Left renal pelvis (tissue), 4 donors: ENCODE measurements at regions not wholly inside any gene's neighbourhood (a gene's known extent, or its start where the extent isn't known, plus 50 kb on each side); places are given as distances from the start of the nearest gene placed in this dataset.
"Not testable (repeated sequence)": the region's sequence is repeated elsewhere in the genome, so short reads cannot be mapped to it uniquely, and the experiment has no call there.

Source experiments
- DNase-seq, 4 donors: peaks; one replicate each; pipeline ENCODE4 v3.0.0-alpha.2; 2013; ENCODE audit warnings: low read depth in 4 of 4, low spot score in 3 of 4

DNA sequence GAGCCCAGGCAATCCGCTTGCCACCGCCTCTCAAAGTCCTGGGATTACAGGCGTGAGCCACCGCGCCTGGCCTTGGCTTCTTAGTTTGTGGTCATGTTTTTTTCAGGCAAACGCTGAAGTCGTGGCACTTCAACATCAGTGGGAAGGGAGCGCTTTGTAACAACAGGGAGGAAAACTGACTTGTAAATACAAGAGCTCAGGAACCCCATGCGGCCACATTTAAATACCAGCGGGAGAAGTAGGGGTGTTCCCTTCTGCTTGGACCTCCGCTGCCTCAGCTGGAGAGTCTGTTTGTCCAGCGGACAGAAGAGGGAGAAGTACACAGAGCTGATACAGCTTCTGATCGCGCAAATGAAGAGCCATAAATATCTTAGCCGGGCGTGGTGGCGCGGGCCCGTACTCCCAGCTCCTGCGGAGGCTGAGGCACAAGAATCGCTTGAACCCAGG is 108.7 kb upstream of the KMT2C start:
- DNase-seq: no peak

DNA sequence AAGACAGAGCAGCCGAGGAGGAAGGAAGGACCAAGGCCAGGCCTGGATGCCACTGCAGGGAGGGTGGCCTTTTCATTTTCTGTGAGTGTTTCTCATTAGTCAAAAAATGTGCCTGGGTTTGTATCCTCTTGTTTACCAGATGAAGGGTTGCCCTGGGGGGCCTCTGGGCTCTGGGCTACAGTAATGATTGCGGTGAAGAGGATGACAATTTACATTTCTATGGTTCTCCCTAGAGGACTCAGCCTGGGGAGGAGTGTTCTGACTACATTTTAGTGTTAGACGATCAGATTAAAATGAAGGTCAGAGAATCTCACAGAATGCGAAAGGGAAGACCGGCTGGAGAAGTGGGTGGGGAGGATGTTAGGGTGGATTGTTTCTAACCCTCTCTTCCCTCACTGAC is 108.0 kb upstream of the KMT2C start:
- no peak for DNase-seq

DNA sequence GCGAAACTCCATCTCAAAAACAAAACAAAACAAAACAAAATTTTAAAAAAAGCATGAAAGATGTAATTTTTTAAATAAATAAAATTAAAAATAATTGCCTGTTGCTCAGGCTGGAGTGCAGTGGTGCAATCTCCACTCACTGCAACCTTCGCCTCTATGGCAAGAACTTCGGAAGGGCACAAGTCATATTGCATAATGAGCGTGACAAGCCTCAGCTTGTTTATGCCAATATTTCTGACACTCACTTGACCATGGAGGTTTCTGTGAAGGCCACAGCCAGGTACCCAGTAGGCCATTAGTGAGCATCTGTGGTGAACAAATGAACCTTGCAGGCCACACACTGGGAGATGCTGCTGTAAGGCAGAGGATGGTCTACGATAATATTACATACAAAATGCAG is 106.1 kb upstream of the KMT2C start:
- no peak for DNase-seq

DNA sequence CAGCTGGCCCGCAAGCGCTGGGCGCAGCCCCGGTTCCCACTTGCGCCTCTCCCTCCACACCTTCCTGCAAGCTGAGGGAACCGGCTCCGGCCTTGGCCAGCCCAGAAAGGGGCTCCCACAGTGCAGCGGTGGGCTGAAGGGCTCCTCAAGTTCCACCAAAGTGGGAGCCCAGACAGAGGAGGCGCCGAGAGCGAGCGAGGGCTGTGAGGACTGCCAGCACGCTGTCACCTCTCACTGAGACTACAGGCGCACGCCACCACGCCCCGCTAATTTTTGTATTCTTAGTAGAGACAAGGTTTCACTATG is 103.3 kb upstream of the KMT2C start:
- DNase-seq: not testable (repeated sequence)

DNA sequence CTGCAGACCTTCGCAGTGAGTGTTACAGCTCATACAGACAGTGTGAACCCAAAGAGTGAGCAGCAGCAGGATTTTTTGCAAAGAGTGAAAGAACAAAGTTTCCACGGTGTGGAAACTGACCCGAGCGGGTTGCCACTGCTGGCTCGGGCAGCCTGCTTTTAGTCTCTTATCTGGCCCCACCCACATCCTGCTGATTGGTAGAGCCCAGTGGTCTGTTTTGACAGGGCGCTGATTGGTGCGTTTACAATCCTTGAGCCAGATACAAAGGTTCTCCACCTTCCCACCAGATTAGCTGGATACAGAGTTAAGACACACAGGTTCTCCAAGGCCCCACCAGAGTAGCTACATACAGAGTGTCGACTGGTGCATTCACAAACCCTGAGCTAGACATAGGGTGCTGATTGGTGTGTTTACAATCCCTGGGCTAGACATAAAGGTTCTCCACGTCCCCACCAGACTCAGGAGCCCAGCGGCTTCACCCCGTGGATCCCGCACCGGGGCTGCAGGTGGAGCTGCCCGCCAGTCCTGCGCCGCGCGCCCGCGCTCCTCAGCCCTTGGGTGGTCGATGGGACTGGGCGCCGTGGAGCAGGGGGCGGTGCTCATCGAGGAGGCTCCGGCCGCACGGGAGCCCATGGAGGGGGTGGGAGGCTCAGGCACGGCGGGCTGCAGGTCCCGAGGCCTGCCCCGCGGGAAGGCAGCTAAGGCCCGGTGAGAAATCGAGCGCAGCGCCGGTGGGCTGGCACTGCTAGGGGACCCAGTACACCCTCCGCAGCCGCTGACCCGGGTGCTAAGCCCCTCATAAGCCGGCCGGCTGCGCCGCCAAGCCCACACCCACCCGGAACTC is 102.8 kb upstream of the KMT2C start:
- not testable (repeated sequence) for DNase-seq

DNA sequence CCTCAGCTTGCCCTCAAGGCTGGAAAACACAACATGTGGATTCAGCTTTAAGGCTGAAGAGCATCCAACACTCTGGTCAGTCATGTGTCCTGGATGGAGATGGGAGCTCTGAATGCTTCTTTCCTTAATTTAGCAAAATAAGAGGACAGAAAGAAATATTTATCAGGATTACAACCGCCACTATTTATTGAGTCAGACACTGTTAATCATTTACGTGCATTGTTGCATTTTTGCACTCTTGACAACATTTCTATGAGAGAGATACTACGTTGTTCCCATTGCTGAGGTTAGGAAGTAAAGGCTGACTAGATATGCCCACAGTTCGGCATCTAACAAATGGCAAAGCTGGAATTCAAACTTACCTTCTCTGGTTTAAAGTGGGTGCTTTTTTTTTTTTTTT is 101.8 kb upstream of the KMT2C start:
- no peak for DNase-seq

DNA sequence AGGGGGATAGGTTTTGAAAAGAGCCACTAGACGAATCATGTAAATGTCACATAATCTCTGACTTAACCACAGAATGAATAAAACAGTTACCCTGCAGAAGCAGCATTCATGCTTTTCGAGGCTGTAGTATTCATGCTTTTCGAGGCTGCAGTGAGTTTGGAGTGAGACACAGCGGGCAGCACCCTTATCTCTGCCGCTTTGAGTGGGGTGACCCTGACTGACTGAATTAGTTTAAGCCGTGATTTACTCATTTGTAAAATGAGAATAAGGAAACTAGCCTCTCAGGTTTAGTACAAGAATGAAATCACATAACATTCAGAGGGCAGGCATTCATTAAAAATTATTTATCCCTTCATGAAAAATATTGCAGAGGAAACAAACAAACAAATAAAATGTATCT is 92.8 kb upstream of the KMT2C start:
- no peak for DNase-seq

DNA sequence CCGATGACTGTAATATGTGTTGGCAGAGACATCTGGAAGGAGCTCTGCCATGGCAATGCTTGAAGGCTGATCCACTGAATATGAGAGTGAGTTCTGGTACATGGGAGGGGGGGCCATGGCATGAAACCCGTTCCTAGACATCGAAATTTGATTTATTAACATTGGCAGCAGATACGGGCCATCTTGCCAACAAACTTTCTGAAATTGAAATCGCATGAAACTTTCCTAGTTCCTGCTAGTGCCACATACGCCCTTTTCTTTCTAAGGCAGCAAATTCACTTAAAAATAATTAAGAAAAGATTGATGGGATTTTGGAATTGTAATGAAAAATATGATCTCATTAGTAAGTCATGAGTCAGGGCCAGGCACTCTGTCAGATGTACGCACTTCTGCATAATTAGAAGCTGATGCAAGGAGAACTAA is 91.8 kb upstream of the KMT2C start:
- DNase-seq: no peak

DNA sequence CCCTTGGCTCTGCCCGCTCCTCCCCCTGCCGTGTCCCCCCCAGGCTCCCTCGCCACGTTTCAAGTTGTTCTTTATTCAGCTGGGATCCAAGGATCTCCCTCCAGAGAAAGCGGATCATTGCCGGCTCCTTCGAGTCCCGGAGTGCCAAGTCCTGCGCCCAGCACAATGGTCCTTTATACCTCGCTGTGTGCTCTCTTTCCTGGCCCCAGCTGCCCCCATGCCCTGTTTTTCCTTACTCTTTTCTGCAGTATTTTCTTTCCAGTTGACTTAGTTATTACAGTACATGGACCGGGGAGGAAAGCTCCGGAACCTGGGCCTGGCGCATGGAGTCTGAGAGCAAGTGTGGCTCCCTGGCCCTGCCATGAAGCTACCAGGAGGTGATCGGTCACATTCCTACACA is 88.1 kb upstream of the KMT2C start:
- DNase-seq: no peak

DNA sequence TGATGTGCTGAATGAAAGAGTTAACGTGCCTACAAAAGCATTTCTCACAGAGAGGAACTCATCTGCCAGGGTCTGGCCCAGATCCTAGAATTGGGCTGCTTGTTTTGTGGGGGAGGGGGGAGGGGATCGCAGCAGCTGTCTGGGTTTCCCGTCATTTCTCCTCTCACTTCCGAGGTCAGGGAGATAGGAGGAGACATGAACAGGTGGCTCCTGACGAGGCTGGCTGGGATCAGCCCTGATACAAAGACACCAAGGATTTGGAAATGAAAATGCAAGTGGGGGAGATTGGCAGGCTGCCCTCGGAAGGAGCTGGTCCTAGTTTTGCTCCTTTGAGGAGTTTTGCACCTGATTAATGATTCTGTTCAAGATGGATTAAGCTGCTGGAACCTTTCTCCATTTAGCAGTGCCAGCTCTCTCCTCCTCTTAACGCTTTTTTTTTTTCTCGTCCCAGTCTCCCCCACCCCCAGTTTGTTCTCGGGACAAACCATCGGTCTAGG is 86.8 kb upstream of the KMT2C start:
- no peak for DNase-seq

DNA sequence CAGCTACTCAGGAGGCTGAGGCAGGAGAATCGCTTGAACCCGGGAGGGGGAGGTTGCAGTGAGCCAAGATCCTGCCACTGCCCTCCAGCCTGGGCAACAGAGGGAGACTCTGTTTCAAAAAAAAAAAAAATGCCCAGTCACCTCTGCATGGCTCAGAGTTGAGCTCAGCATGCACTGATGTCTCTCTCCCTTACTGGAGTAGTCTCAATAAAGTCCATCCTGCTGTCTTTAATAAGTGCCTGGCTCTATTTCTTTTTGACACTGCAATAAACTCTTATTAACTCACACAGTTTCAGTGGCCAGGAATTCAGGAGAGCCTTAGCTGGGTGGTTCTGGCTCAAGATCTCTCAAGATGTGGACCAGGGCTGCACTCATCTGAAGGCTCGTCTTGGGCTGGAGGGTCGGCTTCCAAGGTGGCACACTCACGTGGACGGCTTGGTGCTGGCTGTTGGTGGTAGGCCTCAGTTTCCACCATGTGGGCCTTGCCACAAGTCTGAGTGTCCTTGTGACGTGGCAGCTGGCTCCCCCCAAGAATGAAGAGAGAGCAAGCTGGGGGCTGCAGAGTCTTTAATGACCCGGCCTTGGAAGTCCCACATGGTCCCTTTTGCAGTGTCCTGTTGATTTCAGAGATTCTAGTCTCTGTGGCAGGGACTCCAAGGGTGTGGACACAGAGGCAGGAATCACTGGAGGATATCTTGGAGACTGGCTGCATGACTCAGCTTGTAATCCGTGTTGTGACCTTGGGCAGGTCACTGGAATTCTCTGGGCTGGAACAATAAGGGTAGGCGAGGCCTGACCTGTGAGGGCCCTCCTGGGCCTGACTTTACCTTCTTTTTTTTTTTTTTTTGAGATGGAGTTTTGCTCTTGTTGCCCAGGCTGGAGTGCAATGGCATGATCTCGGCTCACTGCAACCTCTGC is 85.9 kb upstream of the KMT2C start:
- no peak for DNase-seq

DNA sequence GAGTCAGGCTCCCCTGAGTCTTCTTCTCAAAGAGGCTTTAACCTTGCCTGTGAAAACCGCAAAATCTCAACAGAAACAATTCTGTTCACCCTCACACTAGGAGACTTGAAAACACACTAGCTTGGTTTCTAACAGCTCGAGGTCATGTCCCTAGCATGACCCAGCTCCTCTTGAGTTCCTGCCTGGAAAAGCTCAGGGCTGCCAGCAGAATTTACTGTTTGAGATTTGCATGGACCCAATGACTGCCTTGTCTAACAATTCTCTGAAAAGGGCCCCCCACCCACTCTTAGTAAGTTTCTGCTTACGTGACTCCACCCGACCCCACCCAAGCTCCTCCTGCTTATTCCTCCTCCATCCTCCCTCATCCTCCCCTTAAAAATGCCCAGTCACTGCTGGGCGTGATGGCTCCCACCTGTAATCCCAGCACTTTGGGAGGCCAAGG is 85.1 kb upstream of the KMT2C start:
- DNase-seq: no peak

DNA sequence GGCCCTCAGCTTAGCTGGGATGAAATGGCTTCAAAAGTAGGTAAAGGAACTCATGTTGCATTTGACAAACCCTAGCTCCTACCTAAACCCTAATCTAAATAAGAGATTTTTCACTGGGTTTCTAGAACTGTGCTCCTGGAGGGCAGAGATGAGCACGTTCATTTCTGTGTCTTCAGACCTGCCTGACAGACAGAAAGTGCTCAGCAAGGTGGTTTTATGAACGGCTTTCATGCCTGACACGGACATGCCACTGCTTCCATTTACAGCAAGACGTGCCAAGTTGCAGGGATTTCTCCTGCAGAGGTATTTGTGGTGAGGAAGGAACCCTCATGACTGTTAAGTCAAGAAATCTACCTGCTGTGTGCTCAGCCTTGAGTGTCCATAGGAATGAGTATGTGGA is 83.5 kb upstream of the KMT2C start:
- no peak for DNase-seq

DNA sequence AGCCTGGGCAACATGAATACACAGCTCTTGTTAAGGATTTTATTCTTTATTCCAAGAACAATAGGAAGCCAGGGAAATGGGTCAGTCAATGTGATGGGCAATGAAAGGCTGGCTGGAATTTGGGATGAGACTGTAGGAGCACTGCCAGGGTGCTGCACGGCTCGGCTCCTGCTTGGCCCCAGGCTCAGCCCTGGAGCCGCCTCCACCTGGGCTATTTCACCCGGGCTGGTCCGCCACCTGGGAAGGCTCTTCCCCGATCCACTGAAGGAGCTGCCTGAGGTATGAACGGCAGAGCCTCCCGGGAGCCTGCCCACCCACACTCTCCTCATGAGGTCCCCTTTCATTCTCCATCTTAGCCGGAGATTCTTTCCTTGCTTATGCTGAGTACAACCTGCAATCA is 80.4 kb upstream of the KMT2C start:
- DNase-seq: no peak

DNA sequence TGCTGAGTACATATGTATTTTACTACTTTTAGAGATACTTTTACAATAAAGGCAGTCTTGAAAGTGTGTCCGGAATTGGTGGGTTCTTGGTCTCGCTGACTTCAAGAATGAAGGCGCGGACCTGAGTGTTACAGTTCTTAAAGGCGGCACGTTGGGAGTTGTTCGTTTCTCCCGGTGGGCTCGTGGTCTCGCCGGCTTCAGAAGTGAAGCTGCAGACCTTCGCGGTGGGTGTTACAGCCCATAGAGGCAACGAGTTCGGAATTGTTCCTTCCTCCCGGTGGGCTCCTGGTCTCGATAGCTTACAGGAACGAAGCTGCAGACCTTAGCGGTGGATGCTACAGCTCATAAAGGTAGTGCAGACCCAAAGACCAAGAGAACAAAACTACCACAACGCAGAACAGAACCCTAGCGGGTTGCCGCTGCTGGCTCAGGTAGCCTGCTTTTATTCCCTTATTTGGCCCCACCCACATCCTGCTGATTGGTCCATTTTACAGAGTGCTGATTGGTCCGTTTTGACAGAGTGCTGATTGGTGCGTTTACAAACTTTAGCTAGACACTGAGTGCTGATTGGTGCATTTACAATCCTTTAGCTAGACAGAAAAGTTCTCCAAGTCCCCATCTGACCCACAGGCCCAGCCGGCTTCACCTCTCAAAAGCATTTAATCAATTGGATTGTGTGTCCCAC is 79.6 kb upstream of the KMT2C start:
- not testable (repeated sequence) for DNase-seq

DNA sequence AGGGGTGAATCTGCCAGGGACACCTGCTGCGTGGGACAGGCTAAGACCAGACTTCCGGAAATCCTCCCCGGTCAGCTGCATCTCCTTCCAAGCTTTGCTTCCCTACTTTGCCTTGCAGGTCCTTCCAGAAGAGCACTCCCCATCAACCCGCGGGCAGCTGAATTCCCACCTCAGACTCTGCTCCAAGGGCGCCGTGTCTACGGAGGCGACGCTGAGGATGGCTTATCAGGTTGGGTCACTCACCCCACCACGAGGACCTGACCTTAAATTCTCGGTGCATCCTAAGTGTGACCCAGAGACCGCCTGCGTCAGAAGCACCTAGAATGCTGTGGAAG is 78.9 kb upstream of the KMT2C start:
- no peak for DNase-seq

DNA sequence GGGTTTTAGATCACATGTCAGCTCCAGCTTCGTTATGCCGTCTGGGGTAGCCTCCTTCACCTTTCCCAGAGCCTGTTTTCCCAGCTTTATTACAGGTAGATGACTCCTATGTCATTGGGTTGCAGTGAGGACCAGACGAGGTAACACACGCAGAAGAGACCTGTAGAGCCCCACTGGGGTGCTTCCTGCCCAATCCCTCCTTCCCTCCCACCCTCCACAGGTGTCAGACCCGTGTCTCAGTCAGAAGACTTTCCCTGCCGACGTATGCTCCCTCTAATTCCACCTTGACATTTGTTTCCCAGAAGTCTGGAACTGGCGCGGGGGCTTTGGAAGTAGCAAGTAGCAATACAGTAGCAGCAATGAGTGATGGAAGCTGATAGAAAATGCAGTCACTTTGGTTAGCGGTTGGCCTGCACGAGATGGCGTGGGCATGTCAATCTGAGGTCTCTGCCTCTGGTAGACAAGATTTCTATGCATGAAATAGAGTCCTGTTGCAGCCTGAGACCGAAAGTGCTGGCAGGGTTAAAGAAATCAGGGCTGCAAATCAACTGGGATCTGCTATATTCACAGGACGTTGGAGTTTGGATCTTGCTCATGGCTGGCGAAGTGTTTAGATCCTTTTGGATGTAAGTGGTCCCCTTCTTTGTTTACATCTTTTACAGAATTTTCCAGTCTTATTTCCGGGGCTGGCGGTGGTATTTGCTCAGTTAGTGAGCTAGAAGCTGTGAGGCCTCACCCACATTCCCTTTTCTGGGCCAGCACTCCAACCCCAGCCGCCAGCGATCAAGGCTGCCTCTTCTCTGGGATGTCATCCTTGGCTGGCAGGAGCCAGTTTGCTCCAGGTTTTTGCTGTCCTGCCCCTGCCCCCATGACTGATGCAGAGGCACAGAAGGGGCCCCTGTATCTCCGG is 78.3 kb upstream of the KMT2C start:
- no peak for DNase-seq

DNA sequence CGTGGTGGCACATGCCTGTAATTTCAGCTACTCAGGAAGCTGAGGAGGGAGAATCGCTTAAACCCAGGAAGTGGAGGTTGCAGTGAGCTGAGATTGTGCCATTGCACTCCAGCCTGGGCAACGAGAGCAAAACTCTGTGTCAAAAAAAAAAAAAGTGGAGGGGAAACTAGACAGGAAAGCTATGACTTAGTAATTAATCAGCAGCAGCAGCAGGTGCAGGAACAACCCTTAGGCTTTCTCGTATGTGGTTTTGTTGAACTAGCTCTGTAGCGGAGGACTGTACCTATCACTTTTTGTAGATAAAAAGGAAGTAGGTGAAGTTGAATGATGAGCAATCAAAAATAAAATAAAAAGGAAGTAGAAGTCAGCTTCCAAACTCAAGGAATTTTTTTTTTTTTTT is 76.9 kb upstream of the KMT2C start:
- DNase-seq: no peak

DNA sequence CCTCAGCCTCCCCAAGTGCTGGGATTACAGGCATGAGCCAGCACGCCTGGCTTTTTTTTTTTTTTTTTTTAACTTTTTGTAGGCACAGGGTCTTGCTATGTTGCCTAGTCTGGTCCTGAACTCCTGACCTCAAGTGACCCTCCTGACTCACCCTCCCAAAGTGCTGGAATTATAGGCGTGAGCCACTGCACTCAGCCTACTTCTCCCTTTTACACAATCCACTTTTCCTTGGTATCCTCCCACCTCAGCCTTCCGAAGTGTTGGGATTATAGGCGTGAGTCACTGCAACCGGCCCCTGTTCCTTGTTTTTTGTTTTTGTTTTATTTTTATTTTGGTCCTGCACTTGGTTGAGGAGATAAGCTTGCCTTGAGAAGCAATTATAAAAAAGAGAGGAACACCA is 75.9 kb upstream of the KMT2C start:
- no peak for DNase-seq

DNA sequence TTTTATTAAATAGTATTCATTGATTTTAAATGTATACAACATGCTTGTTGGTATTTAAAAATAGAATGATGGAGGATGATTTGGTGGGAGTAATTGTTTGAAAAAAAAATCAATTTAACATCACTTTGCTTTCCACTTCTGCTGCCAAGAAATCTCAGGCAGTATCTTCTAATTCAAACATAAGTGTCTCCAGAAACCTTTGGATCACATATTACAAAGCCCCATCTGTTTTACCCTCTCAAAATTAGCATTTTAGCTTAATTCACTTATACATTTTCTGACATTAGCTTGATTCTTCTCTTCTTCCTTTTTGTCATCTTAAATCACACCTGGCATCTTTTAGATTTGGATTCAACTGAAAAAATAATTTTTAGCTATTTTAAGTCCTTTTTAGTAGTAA is 72.9 kb upstream of the KMT2C start:
- DNase-seq: no peak
